Epithelial cell of proximal tubule (primary cell): ENCODE measurements at regions not wholly inside any gene's neighbourhood (a gene's known extent, or its start where the extent isn't known, plus 50 kb on each side); places are given as distances from the start of the nearest gene placed in this dataset.

Source experiments
- DNase-seq: peaks from one replicate; pipeline ENCODE4 v3.0.0-alpha.2; 2011; ENCODE audit warnings: low read depth
- H3K4me3 ChIP-seq: 2 replicates; pipeline ENCODE4 v1.5.1; 2011; ENCODE audit warnings: low read depth, mild to moderate bottlenecking, low read length
- CTCF ChIP-seq: conservative IDR thresholded peaks from 2 replicates; pipeline ENCODE4 v1.5.1; 2012; ENCODE audit warnings: low read depth, mild to moderate bottlenecking, low read length

- no peak overlapping the region for H3K4me3 ChIP-seq
- no peak for DNase-seq
- TF ChIP-seq CTCF, result no peak
These were observed 101.5 kb downstream of the VAPA start for GRCh38 chr18:10015288-10015701.

GRCh38 chr18:10015941-10016819 is 102.4 kb downstream of the VAPA start:
- peak; percentile 80 for DNase-seq
- no peak overlapping the region for H3K4me3 ChIP-seq
- TF ChIP-seq CTCF, result peak; percentile 47

GRCh38 chr18:10017043-10017442 is 103.2 kb downstream of the VAPA start:
- no peak for TF ChIP-seq CTCF
- H3K4me3 ChIP-seq, result no peak overlapping the region
- no peak for DNase-seq

- DNase-seq, result no peak
- H3K4me3 ChIP-seq, result no peak overlapping the region
- TF ChIP-seq CTCF, result no peak
These were observed 104.5 kb downstream of the VAPA start for GRCh38 chr18:10018289-10018688.

GRCh38 chr18:10020171-10020570 is 106.4 kb downstream of the VAPA start:
- no peak for DNase-seq
- H3K4me3 ChIP-seq, result no peak overlapping the region
- no peak for TF ChIP-seq CTCF

GRCh38 chr18:10022365-10022764 is 108.5 kb downstream of the VAPA start:
- DNase-seq, result no peak
- no peak for TF ChIP-seq CTCF

More at GRCh38 chr18:10022365-10022764, 108.5 kb downstream of the VAPA start:
- H3K4me3 ChIP-seq, result no peak overlapping the region
